Left lung (tissue), 4 donors: ENCODE measurements at regions not wholly inside any gene's neighbourhood (a gene's known extent, or its start where the extent isn't known, plus 50 kb on each side); places are given as distances from the start of the nearest gene placed in this dataset.

Experiments
- ATAC-seq: fragments of 200-7000 bp; cut with Tn5 transposase; one replicate; pipeline ENCODE4 v1.9.1; 2020; ENCODE audit warnings: moderate library complexity
- DNase-seq, 4 donors: peaks; one replicate each; pipeline ENCODE4 v3.0.0-alpha.2; 2013 to 2020
- H3K27ac ChIP-seq, 2 donors: fragments of 200-600 bp; sonication (generic) in 1 of 2; one replicate each; pipeline versions ENCODE4 v1.5.0 to v1.8.0; 2020 to 2021
- H3K27me3 ChIP-seq, 2 donors: fragments of 200-600 bp; sonication (generic) in 1 of 2; one replicate each; pipeline versions ENCODE4 v1.5.0 to v1.8.0; 2020 to 2021
- H3K36me3 ChIP-seq, 2 donors: fragments of 200-600 bp; sonication (generic) in 1 of 2; one replicate each; pipeline versions ENCODE4 v1.5.0 to v1.8.0; 2020 to 2021
- H3K4me1 ChIP-seq, 2 donors: fragments of 200-600 bp; one replicate each; pipeline ENCODE4 v1.8.0; 2021
- H3K4me3 ChIP-seq, 2 donors: fragments of 200-600 bp; sonication (generic) in 1 of 2; one replicate each; pipeline versions ENCODE4 v1.5.0 to v1.8.0; 2020 to 2021; ENCODE audit warnings: mild to moderate bottlenecking in 1 of 2
- H3K9me3 ChIP-seq, 2 donors: fragments of 200-600 bp; sonication (generic) in 1 of 2; one replicate each; pipeline versions ENCODE4 v1.5.0 to v1.8.0; 2020 to 2021
- CTCF ChIP-seq, 2 donors: fragments of 200-600 bp; sonication (generic) in 1 of 2; IDR thresholded peaks; one replicate each; pipeline versions ENCODE4 v1.5.0 to v1.8.0; 2021; ENCODE audit warnings: antibody characterized with exemption in 2 of 2
- intact Hi-C, 2 donors: fragments of 100-400 bp; cut with DNase I; formaldehyde crosslinking; loops; one replicate each; pipeline versions ENCODE4 v1.11.2 to v1.14.2; 2022
- donor health status: DM: no; HTN: yes; CAD: no.
- donor health status: DM: no; HTN: no; CAD: no.

DNA sequence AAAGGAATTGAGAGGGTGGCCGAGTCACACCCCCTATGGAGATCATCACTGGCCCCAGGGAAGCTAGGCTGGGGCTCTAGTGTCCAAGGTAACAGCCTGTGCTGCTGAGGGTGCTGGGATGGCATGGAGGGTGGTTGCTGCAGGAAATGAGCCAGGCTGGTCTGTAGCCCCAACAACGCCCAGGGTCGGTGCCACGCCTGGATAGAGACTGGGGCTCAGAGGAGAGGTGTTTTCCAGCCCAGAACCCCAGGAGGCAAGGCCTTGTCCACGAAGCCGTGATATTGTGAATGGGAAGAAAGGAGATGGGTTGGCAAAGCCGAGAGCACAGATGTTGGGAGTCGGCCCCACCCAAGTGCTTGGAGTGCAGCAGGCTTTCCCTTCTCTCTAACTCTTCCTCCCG lies 68.9 kb upstream of the ACTRT2 start:
- Histone ChIP-seq H3K27ac (no peak overlapping the region), H3K9me3 (peaks cover 0 to 32% of the 10 kb centered on the region in 2 donors), H3K4me1 (no peaks in the 10 kb centered on the region), H3K27me3 (peaks cover 2 to 50% of the 10 kb centered on the region in 2 donors), H3K36me3 (no peaks in the 10 kb centered on the region), H3K4me3 (no peak overlapping the region)
- no peak for TF ChIP-seq CTCF (IDR thresholded peaks at IDR 0.05)
- peak in 1 of 4 donors; percentile 34 for DNase-seq
- intact Hi-C loops = no loop called here
- ATAC-seq = no peak

DNA sequence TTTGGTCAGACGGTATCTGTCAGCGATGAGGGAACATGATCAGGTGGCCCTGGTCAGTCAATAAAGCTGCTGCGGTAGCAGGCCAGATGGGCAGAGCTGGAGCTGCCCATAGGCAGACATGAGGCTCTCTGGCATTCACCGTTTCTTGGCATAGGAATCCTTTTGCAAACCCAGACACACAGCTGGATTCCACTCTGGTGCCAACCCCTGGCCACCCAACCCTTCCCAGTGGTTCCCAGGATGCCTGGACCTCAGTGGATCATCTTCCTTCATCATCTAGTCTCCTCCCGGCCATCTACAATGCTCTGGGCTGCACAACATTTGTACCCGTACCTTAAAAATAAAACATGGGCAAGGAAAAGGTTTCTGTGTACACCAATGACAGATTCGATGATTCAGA lies 68.3 kb upstream of the ACTRT2 start:
- Histone ChIP-seq H3K27me3 (peaks cover 0 to 43% of the 10 kb centered on the region in 2 donors), H3K4me1 (no peaks in the 10 kb centered on the region), H3K4me3 (no peak overlapping the region), H3K27ac (no peak overlapping the region), H3K36me3 (no peaks in the 10 kb centered on the region), H3K9me3 (peaks cover 0 to 39% of the 10 kb centered on the region in 2 donors)
- ATAC-seq = no peak
- no peak for DNase-seq
- intact Hi-C loops = no loop called here
- TF ChIP-seq CTCF (IDR thresholded peaks at IDR 0.05) = no peak

- Histone ChIP-seq H3K27me3 (peaks cover 0 to 35% of the 10 kb centered on the region in 2 donors), H3K27ac (no peak overlapping the region), H3K36me3 (no peaks in the 10 kb centered on the region), H3K9me3 (peaks cover 0 to 46% of the 10 kb centered on the region in 2 donors), H3K4me3 (no peak overlapping the region), H3K4me1 (no peaks in the 10 kb centered on the region)
- ATAC-seq (no peak), DNase-seq (no peak)
- TF ChIP-seq CTCF (IDR thresholded peaks at IDR 0.05) = no peak
- intact Hi-C loops = no loop called here
Measured at GRCh38 chr1:2953688-2954285, 67.5 kb upstream of the ACTRT2 start.

- DNase-seq (peak in 1 of 4 donors; percentile 6), ATAC-seq (no peak)
- no peak for TF ChIP-seq CTCF (IDR thresholded peaks at IDR 0.05)
- Histone ChIP-seq H3K27me3 (peaks cover 0 to 20% of the 10 kb centered on the region in 2 donors), H3K4me1 (no peaks in the 10 kb centered on the region), H3K27ac (no peak overlapping the region), H3K36me3 (no peaks in the 10 kb centered on the region), H3K4me3 (no peak overlapping the region), H3K9me3 (peaks cover 0 to 50% of the 10 kb centered on the region in 2 donors)
- intact Hi-C loops = no loop called here
Measured at GRCh38 chr1:2955652-2956051, 65.6 kb upstream of the ACTRT2 start.

- Histone ChIP-seq H3K27me3 (peaks cover 0 to 17% of the 10 kb centered on the region in 2 donors), H3K9me3 (peaks cover 0 to 50% of the 10 kb centered on the region in 2 donors), H3K27ac (no peak overlapping the region), H3K36me3 (no peaks in the 10 kb centered on the region), H3K4me3 (no peak overlapping the region), H3K4me1 (no peaks in the 10 kb centered on the region)
- TF ChIP-seq CTCF (IDR thresholded peaks at IDR 0.05) = no peak
- no peak for ATAC-seq
- no peak for DNase-seq
- intact Hi-C loops = no loop called here
Measured at GRCh38 chr1:2956576-2956975, 64.7 kb upstream of the ACTRT2 start.
